UCSD-AML1 (cell line): ENCODE measurements at regions not wholly inside any gene's neighbourhood (a gene's known extent, or its start where the extent isn't known, plus 50 kb on each side); places are given as distances from the start of the nearest gene placed in this dataset.
"Not testable (repeated sequence)": the region's sequence is repeated elsewhere in the genome, so short reads cannot be mapped to it uniquely, and the experiment has no call there.

Source experiments
- DNase-seq: peaks from one replicate; lab custom pipeline; 2025; ENCODE audit not compliant: unreplicated experiment; lab: John Stamatoyannopoulos, UW

GRCh38 chr2:195117011-195117410, 540.0 kb upstream of the SLC39A10 start:
- no peak for DNase-seq

DNA sequence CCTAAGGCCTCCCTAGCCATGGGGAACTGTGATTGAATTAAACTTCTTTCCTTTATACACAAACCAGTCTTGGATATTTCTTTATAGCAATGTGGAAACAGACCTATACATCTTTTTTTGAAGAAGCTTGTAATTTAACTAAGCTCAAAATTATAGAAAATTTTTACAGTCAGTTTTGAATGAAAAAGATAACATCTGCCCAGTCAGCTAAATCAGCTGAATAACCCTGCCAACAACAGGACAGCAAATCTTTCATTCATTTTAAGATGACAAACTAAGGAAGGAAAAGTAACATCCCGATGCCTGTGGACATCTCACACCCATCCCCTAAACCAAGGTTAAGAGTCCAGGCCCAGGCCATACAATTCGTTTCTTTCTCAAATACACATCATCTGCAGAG, 541.3 kb upstream of the SLC39A10 start:
- DNase-seq, result no peak

- no peak for DNase-seq
Observed at GRCh38 chr2:195108182-195108581, 548.8 kb upstream of the SLC39A10 start.

- no peak for DNase-seq
Observed at GRCh38 chr2:195106681-195107380, 550.2 kb upstream of the SLC39A10 start.

DNA sequence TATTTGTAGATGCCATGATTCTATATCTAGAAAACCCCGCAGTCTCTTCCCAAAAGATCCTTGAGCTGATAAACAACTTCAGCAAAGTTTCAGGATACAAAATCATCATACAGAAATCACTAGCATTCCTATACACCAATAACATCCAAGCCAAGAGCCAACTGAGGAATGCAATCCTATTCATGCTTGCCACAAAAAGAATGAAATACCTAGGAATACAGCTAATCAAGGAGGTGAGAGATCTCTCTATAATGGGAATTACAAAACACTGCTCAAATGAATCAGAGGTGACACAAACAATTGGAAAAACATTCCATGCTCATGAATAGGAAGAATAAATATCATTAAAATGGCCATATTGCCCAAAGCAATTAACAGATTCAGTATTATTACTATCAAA, 551.4 kb upstream of the SLC39A10 start:
- DNase-seq, result no peak

DNA sequence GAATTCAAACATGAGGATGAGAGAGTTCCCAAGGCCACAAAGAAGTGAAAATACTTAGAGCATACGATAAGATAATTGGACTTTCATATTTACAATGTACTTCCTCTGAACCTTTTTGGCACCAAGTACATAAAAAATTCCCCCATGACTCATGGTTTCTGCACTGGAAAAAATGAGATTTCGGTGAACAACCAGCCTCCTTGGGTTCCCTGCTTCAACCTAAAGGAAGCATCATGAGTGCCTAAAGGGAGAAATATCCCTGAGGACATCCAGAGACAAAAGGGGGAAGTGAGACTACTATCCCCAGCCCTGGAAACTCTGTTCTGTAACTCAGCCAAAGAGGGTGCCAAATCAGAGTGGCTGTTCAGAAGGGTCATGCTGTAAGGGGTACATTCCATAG, 562.7 kb upstream of the SLC39A10 start:
- no peak for DNase-seq

DNA sequence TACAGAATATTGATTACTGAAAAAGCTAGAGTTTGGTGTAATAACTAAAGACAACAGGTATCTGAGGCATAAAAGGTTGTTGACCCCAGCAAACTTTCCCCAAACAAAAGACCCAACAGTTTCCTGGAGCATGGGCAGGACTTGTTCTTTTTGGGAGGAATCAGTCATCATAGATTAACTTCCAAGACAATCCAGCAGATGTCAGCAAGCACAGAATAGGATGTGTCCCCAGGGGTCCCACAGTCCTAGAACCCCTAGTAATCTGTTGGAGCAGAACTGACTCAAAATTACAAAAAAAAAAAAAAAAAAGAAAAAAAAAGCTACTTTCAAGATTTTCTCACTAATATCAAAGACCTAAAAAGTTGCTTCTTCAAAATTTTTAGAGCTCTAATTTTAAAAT, 564.7 kb upstream of the SLC39A10 start:
- DNase-seq, result no peak

DNA sequence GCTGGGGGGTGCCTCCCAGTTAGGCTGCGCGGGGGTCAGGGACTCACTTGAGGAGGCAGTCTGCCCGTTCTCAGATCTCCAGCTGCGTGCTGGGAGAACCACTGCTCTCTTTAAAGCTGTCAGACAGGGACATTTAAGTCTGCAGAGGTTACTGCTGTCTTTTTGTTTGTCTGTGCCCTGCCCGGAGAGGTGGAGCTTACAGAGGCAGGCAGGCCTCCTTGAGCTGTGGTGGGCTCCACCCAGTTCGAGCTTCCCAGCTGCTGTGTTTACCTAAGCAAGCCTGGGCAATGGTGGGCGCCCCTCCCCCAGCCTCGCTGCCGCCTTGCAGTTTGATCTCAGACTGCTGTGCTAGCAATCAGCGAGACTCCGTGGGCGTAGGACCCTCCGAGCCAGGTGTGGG, 584.2 kb upstream of the SLC39A10 start:
- DNase-seq, result not testable (repeated sequence)

GRCh38 chr2:195057001-195057400, 600.0 kb upstream of the SLC39A10 start:
- DNase-seq, result no peak

GRCh38 chr2:195055996-195056395, 601.0 kb upstream of the SLC39A10 start:
- DNase-seq, result no peak

- DNase-seq, result no peak
Observed at GRCh38 chr2:195051401-195051800, 605.6 kb upstream of the SLC39A10 start.

- DNase-seq, result no peak
Observed at GRCh38 chr2:195049372-195050031, 607.5 kb upstream of the SLC39A10 start.

DNA sequence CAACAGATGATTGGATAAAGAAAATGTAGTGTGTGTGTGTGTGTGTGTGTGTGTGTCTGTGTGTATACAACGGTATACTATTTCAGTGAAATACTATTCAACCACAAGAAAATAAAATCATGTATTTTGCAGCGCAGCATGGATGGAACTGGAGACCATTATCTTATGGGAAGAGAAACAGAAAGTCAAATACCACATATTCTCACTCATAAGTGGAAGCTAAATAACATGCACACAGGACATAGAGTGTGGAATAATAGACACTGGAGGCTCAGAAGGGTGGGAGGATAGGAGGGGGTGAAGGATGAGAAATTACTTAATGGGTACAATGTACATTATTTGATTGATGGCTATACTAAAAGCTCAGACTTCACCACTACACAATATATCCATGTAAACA, 609.1 kb upstream of the SLC39A10 start:
- DNase-seq, result no peak

DNA sequence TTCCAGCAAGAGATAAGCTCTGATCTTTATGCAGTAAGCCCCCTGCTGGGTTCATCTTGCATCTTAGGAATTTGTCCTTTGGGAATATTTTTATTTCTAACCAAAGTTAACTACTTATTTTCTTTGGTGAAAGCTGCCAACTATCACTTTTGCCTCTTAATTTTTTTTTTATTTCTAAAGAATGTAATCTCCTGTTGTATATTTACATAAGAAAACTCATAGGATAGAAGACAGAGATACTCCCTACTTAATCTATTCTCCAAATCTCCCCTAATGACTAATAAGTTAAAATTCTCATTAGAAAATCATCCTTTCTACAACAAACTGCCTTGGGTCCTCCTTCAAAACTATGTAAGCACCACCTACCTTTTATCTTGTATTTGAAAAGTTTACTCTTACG, 612.2 kb upstream of the SLC39A10 start:
- no peak for DNase-seq

DNA sequence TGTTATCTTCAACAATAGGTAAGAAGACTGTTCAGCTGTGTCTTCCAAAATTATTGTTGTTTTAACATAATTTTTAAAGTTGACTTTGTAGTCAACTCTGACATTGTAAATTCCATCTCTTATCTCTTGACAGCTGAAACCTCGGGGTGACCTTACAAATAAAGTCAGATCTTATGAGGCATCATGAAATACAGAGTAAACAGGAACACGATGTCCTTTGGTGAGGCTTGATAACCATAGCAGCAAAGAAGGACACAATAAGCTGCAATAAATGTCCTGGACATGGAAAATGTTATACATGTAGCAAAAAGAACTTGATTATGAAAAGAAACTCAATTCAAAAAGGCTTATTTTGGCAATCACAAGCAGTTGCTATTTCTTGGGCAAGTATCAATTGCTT, 618.9 kb upstream of the SLC39A10 start:
- DNase-seq, result no peak

- peak; percentile 0 for DNase-seq
Observed at GRCh38 chr2:195037045-195037444, 620.0 kb upstream of the SLC39A10 start.

DNA sequence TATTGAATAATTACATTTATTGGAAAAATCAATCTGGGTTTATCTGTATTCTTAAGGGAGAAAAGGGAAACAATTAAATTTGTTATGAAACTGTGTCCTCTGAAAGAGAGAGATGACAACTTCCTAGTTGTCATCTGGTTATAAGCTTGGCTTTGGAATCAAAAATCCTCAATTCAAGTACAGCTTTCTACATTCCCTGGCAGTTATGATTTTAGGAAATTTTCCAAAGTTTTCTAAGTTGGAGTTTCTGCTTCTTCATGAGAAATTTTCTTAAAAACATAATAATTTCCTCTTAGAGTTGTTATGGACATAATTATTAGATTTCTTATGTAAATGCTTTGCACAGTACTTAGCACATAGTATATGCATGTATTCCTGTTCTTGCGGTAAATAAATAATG, 625.6 kb upstream of the SLC39A10 start:
- DNase-seq, result no peak

- no peak for DNase-seq
Observed at GRCh38 chr2:195029804-195030654, 627.0 kb upstream of the SLC39A10 start.

- peak; percentile 0 for DNase-seq
Observed at GRCh38 chr2:195027947-195028346, 629.1 kb upstream of the SLC39A10 start.

DNA sequence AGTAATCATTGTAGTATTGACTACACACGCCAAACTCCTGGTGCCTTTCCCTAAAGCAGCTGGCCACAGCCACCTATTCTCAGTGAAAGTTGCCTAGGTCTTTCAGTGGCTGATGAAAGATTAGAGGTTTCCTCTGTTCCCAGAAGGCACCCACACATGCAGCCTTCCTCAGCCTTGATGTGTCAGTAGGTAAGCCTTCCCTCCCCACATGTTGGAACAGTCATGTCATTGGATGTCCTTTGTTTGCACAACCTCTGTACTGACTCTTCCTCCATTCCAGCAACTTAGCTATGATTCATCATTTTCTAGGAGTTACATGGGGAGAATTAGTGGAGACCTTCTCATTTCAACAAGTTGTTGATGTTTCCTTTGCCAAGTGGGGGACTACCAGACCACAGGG, 630.8 kb upstream of the SLC39A10 start:
- peak; percentile 0 for DNase-seq

- DNase-seq, result no peak
Observed at GRCh38 chr2:195022508-195022830, 634.6 kb upstream of the SLC39A10 start.
